Suprapubic skin (tissue), 3 donors: ENCODE measurements at regions not wholly inside any gene's neighbourhood (a gene's known extent, or its start where the extent isn't known, plus 50 kb on each side); places are given as distances from the start of the nearest gene placed in this dataset.

Source experiments
- CTCF ChIP-seq, 2 donors: fragments of 200-600 bp in 1 of 2; fragments of 450-650 bp in 1 of 2; sonication (generic) in 1 of 2; IDR thresholded peaks; one replicate each; pipeline ENCODE4 v1.5.1; 2016 to 2019; ENCODE audit warnings: antibody characterized with exemption in 2 of 2, mild to moderate bottlenecking in 1 of 2, moderate library complexity in 1 of 2
- POLR2A ChIP-seq, 2 donors: fragments of 450-650 bp; IDR thresholded peaks; one replicate each; pipeline ENCODE4 v1.6.1; 2017; ENCODE audit warnings: antibody characterized with exemption in 2 of 2, mild to moderate bottlenecking in 2 of 2, moderate library complexity in 2 of 2

GRCh38 chr12:19035536-19035935 lies 94.0 kb upstream of the PLEKHA5 start:
- TF ChIP-seq CTCF (IDR thresholded peaks at IDR 0.05) (no peak), POLR2A (IDR thresholded peaks at IDR 0.05) (no peak)
